HG03558 (cell line): ENCODE measurements at regions not wholly inside any gene's neighbourhood (a gene's known extent, or its start where the extent isn't known, plus 50 kb on each side); places are given as distances from the start of the nearest gene placed in this dataset.

Source experiments
- ATAC-seq: cut with Tn5 transposase; IDR thresholded peaks from one replicate; pipeline ENCODE4 v1.9.1; 2021; ENCODE audit warnings: moderate number of reproducible peaks; ENCODE audit not compliant: unreplicated experiment; ENCODE audit errors: extremely low read depth

- no peak for ATAC-seq
Measured at GRCh38 chr20:58006346-58007316, 221.8 kb downstream of the ANKRD60 start.

GRCh38 chr20:58005581-58006345 lies 222.7 kb downstream of the ANKRD60 start:
- ATAC-seq, result no peak

GRCh38 chr20:58004900-58005299 lies 223.6 kb downstream of the ANKRD60 start:
- ATAC-seq, result no peak

- ATAC-seq, result no peak
Measured at GRCh38 chr20:58004146-58004545, 224.3 kb downstream of the ANKRD60 start.

GRCh38 chr20:58003525-58003924 lies 224.9 kb downstream of the ANKRD60 start:
- no peak for ATAC-seq

- no peak for ATAC-seq
Measured at GRCh38 chr20:58002901-58003300, 225.6 kb downstream of the ANKRD60 start.

GRCh38 chr20:58001946-58002345 lies 226.5 kb downstream of the ANKRD60 start:
- no peak for ATAC-seq

GRCh38 chr20:58001381-58001780 lies 227.1 kb downstream of the ANKRD60 start:
- no peak for ATAC-seq

GRCh38 chr20:58000861-58001260 lies 227.6 kb downstream of the ANKRD60 start:
- ATAC-seq, result no peak

- ATAC-seq, result no peak
Measured at GRCh38 chr20:57999465-58000111, 228.9 kb downstream of the ANKRD60 start.

GRCh38 chr20:57998981-57999464 lies 229.4 kb downstream of the ANKRD60 start:
- ATAC-seq, result no peak

GRCh38 chr20:57998276-57998675 lies 230.2 kb downstream of the ANKRD60 start:
- no peak for ATAC-seq

GRCh38 chr20:57996936-57997890 lies 231.2 kb downstream of the ANKRD60 start:
- ATAC-seq, result no peak

- no peak for ATAC-seq
Measured at GRCh38 chr20:57996465-57996864, 232.0 kb downstream of the ANKRD60 start.

- ATAC-seq, result no peak
Measured at GRCh38 chr20:57995381-57995977, 233.0 kb downstream of the ANKRD60 start.

GRCh38 chr20:57993716-57994431 lies 234.6 kb downstream of the ANKRD60 start:
- ATAC-seq, result no peak

- ATAC-seq, result no peak
Measured at GRCh38 chr20:57991211-57991881, 237.1 kb downstream of the ANKRD60 start.
